Activated CD4-positive, alpha-beta T cell treated with anti-CD3 and anti-CD28 coated beads, Interleukin-2, amount 50 U/mL, for 24 hours (primary cell): ENCODE measurements at regions not wholly inside any gene's neighbourhood (a gene's known extent, or its start where the extent isn't known, plus 50 kb on each side); places are given as distances from the start of the nearest gene placed in this dataset.
"Not testable (repeated sequence)": the region's sequence is repeated elsewhere in the genome, so short reads cannot be mapped to it uniquely, and the experiment has no call there.

Source experiments
- DNase-seq, 2 donors: peaks; one replicate each; pipeline ENCODE4 v3.0.0-alpha.2; 2020; ENCODE audit warnings: low read depth in 1 of 2, low spot score in 1 of 2

GRCh38 chr6:167689751-167690150, 137.0 kb upstream of the AFDN start:
- no peak for DNase-seq

DNA sequence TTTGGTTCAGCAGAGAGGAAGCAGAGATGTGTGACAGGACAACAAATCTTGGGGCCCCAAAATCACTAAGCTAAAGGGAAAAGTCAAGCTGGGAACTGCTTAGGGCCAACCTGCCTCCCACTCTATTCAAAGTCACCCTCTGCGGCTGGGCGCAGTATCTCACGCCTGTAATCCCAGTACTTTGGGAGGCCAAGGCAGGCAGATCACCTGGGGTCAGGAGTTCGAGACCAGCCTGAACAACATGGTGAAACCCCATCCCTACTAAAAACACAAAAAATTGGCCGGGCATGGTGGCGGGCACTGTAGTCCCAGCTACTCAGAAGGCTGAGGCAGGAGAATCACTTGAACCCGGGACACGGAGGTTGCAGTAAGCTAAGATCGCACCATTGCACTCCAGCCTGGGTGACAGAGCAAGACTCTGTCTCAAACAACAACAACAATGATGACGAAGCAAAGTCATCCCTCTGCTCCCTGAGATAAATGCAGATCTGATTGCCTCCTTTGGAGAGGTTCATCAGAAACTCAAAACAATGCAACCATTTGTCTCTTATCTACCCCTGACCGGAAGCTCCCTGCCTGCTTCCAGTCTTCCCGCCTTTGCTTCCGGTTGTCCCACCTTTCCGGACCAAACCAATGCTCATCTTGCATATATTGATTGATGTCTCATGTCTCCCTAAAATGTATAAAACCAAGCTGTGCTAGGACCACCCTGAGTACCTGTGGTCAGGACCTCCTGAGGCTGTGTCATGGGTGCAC, 136.4 kb upstream of the AFDN start:
- not testable (repeated sequence) for DNase-seq

GRCh38 chr6:167690931-167691330, 135.8 kb upstream of the AFDN start:
- no peak for DNase-seq

DNA sequence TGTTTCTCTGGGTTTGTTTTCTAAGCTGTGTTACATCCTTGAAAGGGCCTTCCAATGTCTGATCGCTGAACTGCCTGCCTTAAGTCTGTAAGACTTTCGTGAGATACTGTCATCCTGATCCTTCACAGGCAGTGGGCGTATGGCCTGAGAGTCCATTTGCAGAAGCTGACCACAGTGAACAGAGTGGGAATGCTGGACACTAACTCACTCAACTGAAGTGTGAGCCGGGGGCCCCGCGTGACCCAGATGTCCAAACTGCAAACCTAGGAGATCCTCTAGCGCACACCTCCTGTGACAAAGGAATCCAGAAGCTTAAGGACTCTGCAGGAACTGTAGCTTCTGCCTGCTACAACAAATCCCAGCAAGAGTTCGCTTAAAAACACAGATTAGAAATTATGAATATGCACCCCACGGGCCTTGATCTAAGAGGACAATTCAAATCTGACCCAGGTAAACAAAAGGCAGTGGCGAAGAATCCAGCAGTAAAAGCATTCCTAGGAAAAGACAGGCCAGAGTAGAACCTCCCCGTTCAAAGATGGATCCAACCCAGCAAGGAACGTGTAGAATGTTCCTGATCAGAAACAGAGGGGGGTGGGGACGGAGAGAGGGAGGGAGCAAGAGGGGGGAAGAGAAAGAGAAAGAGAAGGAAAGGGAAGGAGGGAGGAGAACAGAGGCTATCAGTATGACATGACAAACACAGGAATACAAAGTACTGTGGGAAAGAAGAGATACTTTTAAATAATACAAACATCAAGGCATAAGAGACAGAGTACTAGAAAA, 135.0 kb upstream of the AFDN start:
- no peak for DNase-seq

- not testable (repeated sequence) for DNase-seq
Measured at GRCh38 chr6:167693478-167693877, 133.2 kb upstream of the AFDN start.

DNA sequence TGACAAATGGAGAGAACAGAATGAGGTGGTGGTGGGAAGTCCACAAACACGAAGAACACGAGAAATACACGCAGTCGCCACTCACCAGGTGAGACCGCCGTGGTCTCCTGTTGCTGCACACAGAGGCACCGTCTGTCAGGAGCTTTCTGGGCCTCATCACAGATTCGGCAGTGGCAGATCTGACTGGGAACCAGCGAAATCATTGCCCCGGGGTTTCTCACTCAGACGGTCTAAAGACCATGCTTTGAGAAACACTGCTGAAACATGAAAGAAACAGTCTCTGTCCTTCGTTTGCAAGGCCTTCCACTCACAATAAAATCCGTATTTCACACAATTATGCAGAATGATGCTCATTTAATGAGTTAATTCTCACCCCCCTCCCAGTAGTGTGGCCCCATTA, 130.9 kb upstream of the AFDN start:
- DNase-seq = no peak

DNA sequence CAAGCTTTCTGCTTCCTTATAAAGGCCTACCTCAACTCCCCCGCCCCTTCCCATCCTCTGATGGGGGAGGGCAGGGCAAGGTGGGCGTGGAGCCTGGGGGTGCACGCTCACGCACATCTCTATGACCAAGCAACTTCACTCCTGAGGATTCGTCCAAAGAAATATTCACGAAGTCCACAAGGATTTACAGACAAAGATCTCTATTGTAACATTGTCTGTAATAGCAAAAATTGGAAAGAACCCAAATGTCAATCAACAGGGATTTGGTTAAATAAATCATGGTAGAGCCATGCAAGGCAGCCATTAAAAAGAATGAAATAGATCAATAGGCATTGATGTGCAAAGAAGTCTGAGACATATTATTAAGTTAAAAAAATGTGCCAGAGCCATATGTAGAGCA, 130.4 kb upstream of the AFDN start:
- DNase-seq = no peak

GRCh38 chr6:167697316-167697715, 129.4 kb upstream of the AFDN start:
- no peak for DNase-seq

DNA sequence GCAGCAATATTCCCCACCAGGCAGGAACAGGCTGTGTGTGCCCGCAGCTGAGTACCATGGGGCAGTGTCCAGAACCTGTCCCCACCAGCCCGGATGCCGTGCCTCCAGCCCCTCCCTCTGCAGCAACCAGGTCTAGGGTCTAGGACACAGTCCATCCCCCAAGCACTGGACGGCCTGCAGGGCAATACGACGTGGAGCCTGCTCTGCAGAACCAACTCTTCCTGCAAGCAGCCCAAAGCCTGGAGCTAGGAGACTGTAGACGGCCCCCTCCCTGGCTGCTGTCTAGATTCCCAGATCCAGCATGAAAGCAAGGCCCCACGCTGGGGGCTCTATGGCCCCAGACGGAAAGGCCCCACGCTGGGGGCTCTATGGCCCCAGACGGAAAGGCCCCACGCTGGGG, 128.2 kb upstream of the AFDN start:
- no peak for DNase-seq

- DNase-seq = peak in 1 of 2 donors; percentile 45
Measured at GRCh38 chr6:167699141-167699931, 127.4 kb upstream of the AFDN start.

DNA sequence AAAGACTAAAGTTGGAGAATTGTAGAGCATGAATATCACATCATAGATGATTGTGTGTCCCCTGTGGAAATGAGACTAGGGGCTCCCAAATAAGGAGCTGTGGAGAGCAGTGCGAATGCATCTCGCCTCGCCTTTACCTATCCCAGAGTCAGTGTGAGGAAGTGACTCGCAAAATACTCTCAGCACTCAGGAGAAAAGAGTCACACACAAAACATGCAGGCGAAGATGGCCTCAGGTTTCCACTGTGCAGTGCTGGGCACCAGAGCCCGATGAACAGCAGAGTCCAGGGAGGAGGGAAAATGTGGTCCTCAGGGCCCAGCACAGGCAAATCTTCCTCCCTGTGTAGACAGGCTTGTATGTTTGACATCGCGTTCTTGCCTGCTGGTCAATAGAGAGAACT, 126.5 kb upstream of the AFDN start:
- no peak for DNase-seq

- no peak for DNase-seq
Measured at GRCh38 chr6:167701010-167701409, 125.7 kb upstream of the AFDN start.

DNA sequence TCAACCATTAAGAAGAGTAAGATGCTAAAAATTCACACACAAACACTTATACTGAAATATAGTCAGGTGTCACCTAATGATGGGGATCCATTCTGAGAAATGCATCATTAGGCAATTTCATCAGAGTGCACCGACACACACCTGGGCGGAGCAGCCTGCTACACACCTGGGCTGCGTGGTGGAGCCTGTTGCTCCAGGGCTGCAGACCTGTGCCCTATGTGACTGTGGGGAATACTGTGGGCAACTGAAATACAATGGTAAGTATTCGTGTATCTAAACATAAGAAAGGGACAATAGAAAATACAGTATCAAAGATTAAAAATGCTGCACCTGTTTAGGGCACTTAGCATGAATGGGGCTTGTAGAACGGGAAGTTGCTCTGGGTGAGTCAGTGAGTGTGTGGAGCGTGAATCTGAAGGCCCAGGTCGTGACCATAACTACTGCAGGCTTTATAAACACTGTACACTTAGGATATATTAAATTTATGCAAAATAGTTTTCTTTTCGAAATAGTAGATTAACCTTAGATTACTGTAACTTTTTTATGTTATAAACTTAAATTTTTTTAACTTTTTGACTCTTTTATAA, 124.4 kb upstream of the AFDN start:
- DNase-seq = no peak

DNA sequence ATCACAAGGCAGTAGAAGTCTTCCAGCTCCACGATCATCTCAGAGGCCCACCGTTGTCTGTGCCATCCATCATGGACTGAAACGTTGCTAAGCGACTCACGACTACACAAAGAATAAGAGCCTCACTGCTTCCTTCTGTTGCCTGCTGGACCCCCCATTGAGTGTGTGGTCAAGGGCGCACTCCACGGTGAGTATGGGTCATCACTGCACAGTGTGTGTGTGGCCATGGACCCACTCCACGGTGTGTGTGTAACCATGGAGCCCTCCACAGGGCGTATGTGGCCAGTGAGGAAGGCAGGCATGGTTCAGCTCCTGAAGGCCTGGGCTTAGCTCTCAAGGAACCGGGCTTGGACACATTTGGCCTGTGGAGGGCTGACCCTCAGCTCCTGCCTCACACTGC, 123.4 kb upstream of the AFDN start:
- DNase-seq = no peak

GRCh38 chr6:167703781-167704180, 122.9 kb upstream of the AFDN start:
- no peak for DNase-seq

GRCh38 chr6:167704396-167704901, 122.3 kb upstream of the AFDN start:
- DNase-seq = no peak

- DNase-seq = no peak
Measured at GRCh38 chr6:167705211-167705750, 121.4 kb upstream of the AFDN start.

GRCh38 chr6:167706313-167707109, 120.2 kb upstream of the AFDN start:
- peak; percentile 22 to 63 for DNase-seq

DNA sequence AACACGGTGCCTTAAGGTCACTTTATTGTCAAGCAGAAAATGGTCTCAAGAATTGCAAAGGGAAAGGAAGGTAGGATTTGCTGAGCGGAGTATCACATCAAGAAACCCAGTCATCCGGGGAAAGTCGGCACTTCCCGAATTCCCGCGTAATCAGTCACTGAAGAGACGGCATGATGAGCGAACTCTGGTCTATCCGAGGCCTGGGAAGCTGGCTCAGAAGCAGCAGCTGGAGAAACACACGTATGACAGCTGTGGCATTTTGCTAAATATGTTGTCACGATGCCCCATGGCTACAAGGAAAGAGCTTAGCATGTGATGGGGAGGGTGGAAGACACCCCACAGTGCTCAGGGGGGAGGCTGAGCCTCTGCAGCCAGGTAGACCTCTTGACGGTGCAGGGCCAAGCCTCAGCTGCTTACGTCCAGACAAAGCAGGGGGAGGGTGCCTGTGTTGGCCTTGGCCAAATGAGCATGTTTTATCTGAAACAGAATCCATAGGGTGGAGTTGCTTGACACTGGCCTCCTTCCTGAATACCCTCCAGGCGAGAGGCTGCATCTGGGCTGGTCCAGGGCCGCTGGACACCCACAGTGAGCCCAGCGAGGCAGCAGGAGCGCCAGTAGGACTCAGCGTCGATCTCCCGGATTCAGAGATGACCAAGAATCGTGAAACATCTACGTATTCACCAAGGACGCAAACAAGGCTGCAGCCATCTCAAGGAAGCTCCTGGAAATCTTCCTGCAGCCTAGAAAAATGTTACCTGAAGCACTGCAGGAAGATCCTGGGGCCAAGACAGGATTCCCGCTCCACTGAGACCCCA, 118.8 kb upstream of the AFDN start:
- DNase-seq = no peak
